K562 (cell line): ENCODE measurements at regions not wholly inside any gene's neighbourhood (a gene's known extent, or its start where the extent isn't known, plus 50 kb on each side); places are given as distances from the start of the nearest gene placed in this dataset.

ENCODE experiments used
- ATAC-seq: fragments of 200-7000 bp; cut with Tn5 transposase; 3 replicates; pipeline ENCODE4 v1.9.1; 2020; ENCODE audit warnings: moderate library complexity
- BruUV-seq: library from RNA; stranded (reverse); fragments of 400-500 nt; replicated peaks from 2 replicates; lab custom pipeline; 2021; lab: Mats Ljungman, UMichigan
- CTCF ChIA-PET: fragments of 300-600 bp; formaldehyde crosslinking; extraction: SDS; loops from one replicate; lab custom pipeline; 2021; ENCODE audit warnings: low intra/inter-chr PET ratio; lab: Yijun Ruan, JAX
- POLR2A ChIA-PET: fragments of 300-600, 350-650 bp; sonication (Branson Sonifier 250); formaldehyde crosslinking; extraction: SDS; loops from one replicate; lab custom pipeline; 2021; ENCODE audit warnings: antibody characterized with exemption, inconsistent platforms; lab: Yijun Ruan, JAX
- DNase-seq, 4 experiments: peaks; one replicate each; pipeline versions ENCODE4 v3.0.0 to v3.0.0-alpha.2; 2011 to 2018; ENCODE audit warnings: low spot score in 3 of 4, mixed read lengths in 3 of 4; ENCODE audit errors: extremely low read depth in 1 of 4
- FAIRE-seq: peaks from 2 replicates; lab custom pipeline; 2011; peaks lifted over from hg19 to GRCh38; lab: Jason Lieb, UNC
- H2AFZ ChIP-seq: 2 replicates; pipeline ENCODE4 v1.6.0; 2011; ENCODE audit warnings: low read depth, low read length, control low read depth, inconsistent platforms
- H3K27ac ChIP-seq: fragments of 200-600 bp; 3 replicates; pipeline ENCODE4 v1.8.0; 2011; ENCODE audit warnings: low read depth, mild to moderate bottlenecking, control low read depth, inconsistent platforms, low read length, moderate library complexity, mixed read lengths; ENCODE audit errors: extremely low read depth
- H3K27me3 ChIP-seq, 2 experiments: fragments of 300-600 bp in 1 of 2; 2 replicates in 1 of 2; 3 replicates in 1 of 2; pipeline versions ENCODE4 v1.6.0 to v1.8.0; 2011; ENCODE audit warnings: inconsistent platforms in 2 of 2, low read length in 2 of 2, mild to moderate bottlenecking in 1 of 2, mixed read lengths in 1 of 2, moderate library complexity in 1 of 2; ENCODE audit not compliant: control insufficient read depth in 2 of 2, insufficient read depth in 2 of 2
- H3K36me3 ChIP-seq: fragments of 300-600 bp; 3 replicates; pipeline ENCODE4 v1.8.0; 2011; ENCODE audit warnings: mild to moderate bottlenecking, low read length, inconsistent platforms; ENCODE audit not compliant: control insufficient read depth, insufficient read depth
- H3K4me1 ChIP-seq, 2 experiments: fragments of 200-600 bp in 1 of 2; replicated peaks in 1 of 2; 2 replicates in 1 of 2; 3 replicates in 1 of 2; pipeline versions ENCODE4 v1.5.1 to v1.8.0; 2011; ENCODE audit warnings: inconsistent platforms in 2 of 2, low read length in 2 of 2, mild to moderate bottlenecking in 1 of 2, mixed read lengths in 1 of 2, moderate library complexity in 1 of 2; ENCODE audit not compliant: control insufficient read depth in 2 of 2, insufficient read depth in 2 of 2
- H3K4me2 ChIP-seq: 2 replicates; pipeline ENCODE4 v1.6.1; 2011; ENCODE audit warnings: low read length, control low read depth, inconsistent platforms, mixed read lengths; ENCODE audit not compliant: insufficient read depth
- H3K4me3 ChIP-seq: fragments of 200-600 bp; sonication (generic), shearing (Covaris generic); 2 replicates; pipeline ENCODE4 v1.5.1; 2016; ENCODE audit warnings: control low read depth, inconsistent platforms
- H3K79me2 ChIP-seq: fragments of 200-600 bp; 3 replicates; pipeline ENCODE4 v1.8.0; 2011; ENCODE audit warnings: low read length, inconsistent platforms; ENCODE audit not compliant: control insufficient read depth, insufficient read depth
- H3K9ac ChIP-seq, 2 experiments: 2 replicates each; pipeline versions ENCODE4 v1.6.0 to v1.6.1; 2011; ENCODE audit warnings: low read depth in 2 of 2, low read length in 2 of 2, control low read depth in 1 of 2, inconsistent platforms in 1 of 2, mild to moderate bottlenecking in 1 of 2, mixed read lengths in 1 of 2; ENCODE audit not compliant: insufficient read depth in 1 of 2
- H3K9me1 ChIP-seq: one replicate; pipeline ENCODE4 v1.6.0; 2011; ENCODE audit warnings: inconsistent platforms, mild to moderate bottlenecking, low read length, moderate library complexity; ENCODE audit not compliant: control insufficient read depth, insufficient read depth
- H3K9me3 ChIP-seq: replicated peaks from 2 replicates; pipeline ENCODE4 v1.5.1; 2011; ENCODE audit warnings: low read depth, low read length, inconsistent platforms; ENCODE audit not compliant: control insufficient read depth, insufficient read depth
- H4K20me1 ChIP-seq: replicated peaks from 2 replicates; pipeline ENCODE4 v1.6.1; 2011; ENCODE audit warnings: low read length, inconsistent platforms, mixed read lengths; ENCODE audit not compliant: control insufficient read depth, insufficient read depth
- ARHGAP35 ChIP-seq: fragments of 450-650 bp; IDR thresholded peaks from 2 replicates; pipeline ENCODE4 v1.6.1; 2018; ENCODE audit not compliant: partially characterized antibody
- CSDE1 ChIP-seq, 2 experiments: fragments of 450-650 bp; IDR thresholded peaks; 2 replicates each; pipeline ENCODE4 v1.6.1; 2016; ENCODE audit warnings: mild to moderate bottlenecking in 1 of 2
- EP400 ChIP-seq: fragments of 450-650 bp; IDR thresholded peaks from 2 replicates; pipeline ENCODE4 v1.6.1; 2017; ENCODE audit warnings: antibody characterized with exemption, mild to moderate bottlenecking, moderate library complexity
- EWSR1 ChIP-seq: fragments of 450-650 bp; IDR thresholded peaks from 2 replicates; pipeline ENCODE4 v1.6.1; 2018; ENCODE audit warnings: borderline replicate concordance, mild to moderate bottlenecking, low read depth, moderate library complexity; ENCODE audit not compliant: partially characterized antibody
- FOXP4 ChIP-seq: sonication (generic); formaldehyde crosslinking; IDR thresholded peaks from 2 replicates; pipeline ENCODE4 v1.8.0; 2022; ENCODE audit warnings: mild to moderate bottlenecking, missing genetic modification reagents, borderline replicate concordance
- HSF4 ChIP-seq: fragments of 250-450 bp; sonication (Bioruptor Pico); IDR thresholded peaks from 2 replicates; pipeline ENCODE4 v2.1.2; 2022; ENCODE audit warnings: mild to moderate bottlenecking, moderate library complexity, borderline replicate concordance
- KLF13 ChIP-seq: fragments of 450-650 bp; IDR thresholded peaks from 2 replicates; pipeline ENCODE4 v1.6.1; 2016; ENCODE audit warnings: missing genetic modification characterization, low read depth, mild to moderate bottlenecking, missing compliant biosample characterization, moderate library complexity, borderline replicate concordance
- WGBS: fragments of 100-300 bp; shearing (Covaris generic); methylation state at CpG from one replicate; pipeline ENCODE4 v1.1.6; 2016; ENCODE audit warnings: low coverage, mixed read lengths; ENCODE audit not compliant: insufficient coverage; ENCODE audit errors: missing lambda C conversion rate; 5-methylcytosine and 5-hydroxymethylcytosine counted together
- in situ Hi-C: fragments of 300-500 bp; cut with MboI; formaldehyde crosslinking; loops from 4 replicates; pipeline ENCODE4 v1.15.0; 2018; ENCODE audit warnings: inconsistent platforms, mixed read lengths
- intact Hi-C: fragments of 100-400 bp; cut with micrococcal nuclease; formaldehyde crosslinking; loops from 2 replicates; pipeline ENCODE4 v1.14.2; 2022

- Histone ChIP-seq H3K9ac (no peak overlapping the region), H3K27ac (no peak overlapping the region), H3K9me1 (no peaks in the 10 kb centered on the region), H2AFZ (no peak overlapping the region), H3K4me1 (peaks cover 6 to 7% of the 10 kb centered on the region in 2 experiments; a peak in 3 of 5 replicates), H3K4me2 (no peak overlapping the region), H3K79me2 (no peaks in the 10 kb centered on the region), H4K20me1 (no peaks in the 10 kb centered on the region), H3K36me3 (no peaks in the 10 kb centered on the region), H3K27me3 (no peaks in the 10 kb centered on the region; a peak in 1 of 5 replicates), H3K4me3 (no peak overlapping the region), H3K9me3 (no peaks in the 10 kb centered on the region; the same call in 1 of the 2 replicates)
- CTCF ChIA-PET, result no interaction called here
- TF ChIP-seq HSF4 (no peak), ARHGAP35 (no peak), KLF13 (tag) (no peak), EP400 (no peak), EWSR1 (no peak), CSDE1 (IDR thresholded peaks at IDR 0.05) (no peak), FOXP4 (CRISPR knock-in tag) (no peak)
- in situ Hi-C loops, result loop anchor here (10.0 kb wide), 1 partner anchor 908 kb away; no protein-coding TSS in a partner anchor
- ATAC-seq (no peak), FAIRE-seq (no peak), DNase-seq (no peak)
- intact Hi-C loops, result no loop called here
- no TSS peak for BruUV-seq
- WGBS, result 84% methylated on average over 9 of the region's 9 CpGs
- POLR2A ChIA-PET, result interaction anchor here (0.6 kb wide), 1 partner anchor 10 kb away, joined by 4 read pairs; no protein-coding TSS in a partner anchor
Observed at GRCh38 chr6:28696682-28697081, 171.0 kb downstream of the GPX5 start.
